GM12873 (cell line): ENCODE measurements at regions not wholly inside any gene's neighbourhood (a gene's known extent, or its start where the extent isn't known, plus 50 kb on each side); places are given as distances from the start of the nearest gene placed in this dataset.

ENCODE experiments used
- TF ChIP-seq, protein P1 (sequence below): IDR thresholded peaks from 2 replicates; pipeline ENCODE4 v1.5.1; 2012; ENCODE audit warnings: low read depth, mild to moderate bottlenecking, moderate library complexity, low read length, control low read depth; ENCODE audit not compliant: insufficient read depth; ENCODE audit errors: missing control alignments

DNA sequence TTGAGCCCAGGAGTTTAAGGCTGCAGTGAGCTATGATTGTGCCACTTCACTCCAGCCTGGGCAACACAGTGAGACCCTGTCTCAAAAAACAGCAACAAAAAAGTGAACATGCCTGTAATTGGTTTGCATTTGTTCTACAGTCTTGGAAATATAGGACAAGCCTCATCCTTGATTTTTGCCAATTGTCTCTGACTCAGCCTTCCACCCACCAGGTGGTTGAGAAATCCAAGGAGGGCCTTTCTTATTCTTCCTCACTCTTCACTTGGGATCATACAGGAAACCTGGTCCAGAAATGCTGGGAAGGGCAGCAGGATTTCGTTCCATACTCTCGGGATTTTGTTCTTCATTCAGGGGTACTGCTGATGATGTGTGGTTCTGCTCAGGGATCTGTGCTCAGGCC, 94.6 kb downstream of the CDC42EP3 start:
- TF ChIP-seq, protein P1, sequence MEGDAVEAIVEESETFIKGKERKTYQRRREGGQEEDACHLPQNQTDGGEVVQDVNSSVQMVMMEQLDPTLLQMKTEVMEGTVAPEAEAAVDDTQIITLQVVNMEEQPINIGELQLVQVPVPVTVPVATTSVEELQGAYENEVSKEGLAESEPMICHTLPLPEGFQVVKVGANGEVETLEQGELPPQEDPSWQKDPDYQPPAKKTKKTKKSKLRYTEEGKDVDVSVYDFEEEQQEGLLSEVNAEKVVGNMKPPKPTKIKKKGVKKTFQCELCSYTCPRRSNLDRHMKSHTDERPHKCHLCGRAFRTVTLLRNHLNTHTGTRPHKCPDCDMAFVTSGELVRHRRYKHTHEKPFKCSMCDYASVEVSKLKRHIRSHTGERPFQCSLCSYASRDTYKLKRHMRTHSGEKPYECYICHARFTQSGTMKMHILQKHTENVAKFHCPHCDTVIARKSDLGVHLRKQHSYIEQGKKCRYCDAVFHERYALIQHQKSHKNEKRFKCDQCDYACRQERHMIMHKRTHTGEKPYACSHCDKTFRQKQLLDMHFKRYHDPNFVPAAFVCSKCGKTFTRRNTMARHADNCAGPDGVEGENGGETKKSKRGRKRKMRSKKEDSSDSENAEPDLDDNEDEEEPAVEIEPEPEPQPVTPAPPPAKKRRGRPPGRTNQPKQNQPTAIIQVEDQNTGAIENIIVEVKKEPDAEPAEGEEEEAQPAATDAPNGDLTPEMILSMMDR, result no peak

DNA sequence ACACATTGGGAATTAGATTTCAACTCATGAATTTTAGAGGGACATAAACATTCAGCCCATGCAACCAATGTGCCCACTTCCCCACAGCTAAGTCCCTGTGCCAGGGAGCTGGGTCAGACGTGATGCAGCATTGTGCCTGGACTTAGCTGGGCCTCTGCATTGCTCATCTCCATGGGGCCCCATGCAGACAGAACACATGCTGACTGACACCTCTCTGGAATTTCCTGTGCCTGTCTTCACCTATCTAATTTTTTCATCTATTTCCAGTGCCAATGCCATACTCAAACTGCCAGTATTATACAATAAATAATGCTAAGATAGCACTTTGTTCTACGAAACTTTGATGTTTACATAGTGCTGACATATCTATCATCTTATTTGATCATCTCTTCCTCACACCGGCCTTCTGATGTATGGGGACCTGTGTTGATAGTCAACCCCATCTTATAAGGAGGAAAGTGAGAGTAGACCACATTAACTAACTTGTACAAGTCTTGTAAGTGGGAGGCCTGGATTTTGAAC, 92.2 kb downstream of the CDC42EP3 start:
- TF ChIP-seq, protein P1, result no peak

DNA sequence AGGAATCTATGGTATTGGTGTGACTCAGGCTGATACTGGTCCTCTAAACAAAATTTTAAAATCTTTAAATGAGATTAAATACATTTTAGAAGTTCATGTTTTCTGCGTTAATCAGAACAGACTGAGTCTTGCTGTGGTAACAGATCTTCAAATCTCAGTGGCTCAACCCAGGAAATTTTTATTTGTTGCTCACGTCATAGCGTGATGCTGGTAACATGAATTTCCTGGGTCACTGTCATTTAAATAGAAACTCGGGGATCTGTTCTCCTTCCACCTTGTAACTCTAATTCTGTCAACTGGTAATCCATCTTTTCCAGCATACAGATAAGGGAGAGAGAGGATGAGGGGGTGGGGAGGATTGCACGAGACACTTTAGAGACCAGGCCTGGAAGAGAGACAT, 90.0 kb downstream of the CDC42EP3 start:
- TF ChIP-seq, protein P1, result no peak

DNA sequence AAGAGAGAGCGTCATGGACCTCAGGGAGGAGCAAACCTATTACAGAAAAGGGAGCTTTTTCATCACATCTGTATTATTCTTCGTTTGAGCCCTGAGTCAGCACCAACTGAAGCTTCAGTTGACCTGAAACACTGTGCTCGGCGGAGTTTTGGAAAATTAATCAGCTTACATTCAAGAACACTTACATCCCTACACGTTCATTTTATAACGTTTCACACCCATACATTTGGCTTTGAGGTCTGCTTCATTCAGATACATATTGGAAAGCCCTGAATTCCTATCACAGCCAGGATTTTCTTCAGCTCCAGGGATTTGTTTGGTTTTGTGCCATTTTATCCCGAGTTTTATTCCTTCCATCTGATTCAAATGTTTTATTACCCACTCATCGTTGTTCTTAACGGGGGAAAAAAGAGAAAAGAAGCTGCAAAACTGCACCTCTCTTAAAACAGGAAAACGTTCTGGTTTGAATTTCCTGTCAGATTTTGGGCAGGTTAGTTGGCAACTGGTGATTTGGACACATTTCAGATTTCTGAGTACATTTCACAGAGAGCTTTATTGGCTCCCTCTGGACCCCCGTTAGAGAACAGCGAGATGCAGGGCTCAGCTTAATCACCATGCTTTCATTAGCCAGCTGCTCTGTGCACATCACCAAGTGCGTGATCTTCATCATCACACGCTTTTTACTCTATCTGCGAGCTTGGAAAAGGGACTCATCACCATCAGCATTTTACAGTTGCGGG, 88.8 kb downstream of the CDC42EP3 start:
- TF ChIP-seq, protein P1, result no peak

DNA sequence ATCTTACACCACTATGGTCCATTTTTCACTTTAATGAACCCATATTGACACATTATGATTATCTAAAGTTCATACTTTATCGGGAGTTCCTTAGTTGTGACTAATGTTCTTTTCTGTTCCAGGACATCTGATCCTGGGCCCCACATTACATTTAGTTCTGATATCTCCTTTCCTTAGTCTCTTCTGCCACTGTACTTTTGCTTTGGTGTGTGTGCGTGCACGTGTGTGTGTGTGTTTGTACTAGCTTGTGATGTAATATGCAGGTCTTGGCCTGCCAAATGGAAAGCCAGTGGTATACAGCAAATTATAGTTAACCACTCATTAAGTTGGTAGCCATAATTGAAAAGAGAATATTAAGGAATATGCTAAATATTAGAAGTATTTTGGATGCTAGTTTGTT, 88.0 kb downstream of the CDC42EP3 start:
- TF ChIP-seq, protein P1, result no peak

DNA sequence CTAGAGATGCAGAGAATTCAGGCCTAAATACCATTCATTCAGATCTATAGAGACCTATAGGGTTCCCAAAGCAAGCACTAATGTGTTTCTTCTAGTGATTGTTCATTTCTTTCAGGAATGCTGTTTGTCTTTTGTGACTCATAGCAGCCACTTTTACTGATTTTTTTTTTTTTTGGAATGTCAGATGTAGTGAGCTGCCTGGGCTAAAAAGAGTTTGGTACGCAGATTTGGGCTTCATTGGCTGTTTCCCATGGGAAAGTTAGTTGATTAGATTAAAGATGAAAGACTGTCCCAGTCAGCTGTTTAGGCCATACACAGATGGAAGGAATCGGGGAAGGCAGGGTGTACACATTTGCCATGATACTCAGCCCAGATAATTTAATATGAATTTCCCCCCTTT, 87.6 kb downstream of the CDC42EP3 start:
- TF ChIP-seq, protein P1, result no peak

DNA sequence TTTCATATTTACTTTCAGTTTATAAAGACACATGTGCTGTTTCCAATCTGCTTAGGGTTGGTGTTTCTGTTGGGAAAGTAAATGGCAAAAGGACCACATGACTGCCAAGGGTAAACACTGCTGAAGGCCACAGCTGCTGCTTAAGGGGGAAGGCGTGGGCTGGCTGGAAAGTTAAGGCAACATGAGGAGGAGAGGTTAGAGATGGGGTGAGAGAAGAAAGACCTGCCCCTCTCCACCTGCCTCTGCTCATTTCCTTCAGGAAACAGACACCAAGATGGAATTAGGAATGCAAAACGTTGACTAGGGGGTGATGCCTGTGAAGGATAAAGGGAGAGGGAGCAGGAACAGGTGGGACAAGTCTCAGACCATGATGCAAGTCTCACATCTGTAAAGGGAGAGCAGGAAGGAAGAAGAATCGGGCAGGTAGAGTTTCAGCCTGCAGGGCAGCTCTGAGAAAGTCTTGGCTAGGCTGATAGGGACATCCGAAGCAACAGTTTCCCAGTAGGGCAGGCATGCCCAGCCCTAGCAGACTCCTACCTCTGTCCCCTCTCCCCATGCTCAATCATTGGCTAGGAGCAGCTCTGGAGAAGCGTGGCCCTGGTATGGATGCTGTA, 86.0 kb downstream of the CDC42EP3 start:
- TF ChIP-seq, protein P1, result no peak
